Liver (tissue), 3 donors: ENCODE measurements at regions not wholly inside any gene's neighbourhood (a gene's known extent, or its start where the extent isn't known, plus 50 kb on each side); places are given as distances from the start of the nearest gene placed in this dataset.

Source experiments
- JUND ChIP-seq, 2 donors: IDR thresholded peaks; 2 replicates each; pipeline ENCODE4 v1.6.1; 2016; ENCODE audit warnings: antibody characterized with exemption in 2 of 2
- RXRA ChIP-seq, 2 donors: IDR thresholded peaks; 2 replicates each; pipeline ENCODE4 v1.6.1; 2017 to 2018; ENCODE audit warnings: antibody characterized with exemption in 2 of 2, mild to moderate bottlenecking in 1 of 2
- YY1 ChIP-seq: IDR thresholded peaks from 2 replicates; pipeline ENCODE4 v1.6.1; 2016; ENCODE audit warnings: antibody characterized with exemption, mild to moderate bottlenecking
- TF ChIP-seq, protein P1 (sequence below): IDR thresholded peaks from 2 replicates; pipeline ENCODE4 v1.6.1; 2016; ENCODE audit warnings: antibody characterized with exemption
- TF ChIP-seq, protein P2 (sequence below): fragments of 150-350 bp; IDR thresholded peaks from 2 replicates; pipeline ENCODE4 v1.5.1; 2017; ENCODE audit warnings: improper control_type of control experiment, low read depth, low read length; ENCODE audit not compliant: missing input control
- donor health status: healthy.
- donor health status: healthy.

DNA sequence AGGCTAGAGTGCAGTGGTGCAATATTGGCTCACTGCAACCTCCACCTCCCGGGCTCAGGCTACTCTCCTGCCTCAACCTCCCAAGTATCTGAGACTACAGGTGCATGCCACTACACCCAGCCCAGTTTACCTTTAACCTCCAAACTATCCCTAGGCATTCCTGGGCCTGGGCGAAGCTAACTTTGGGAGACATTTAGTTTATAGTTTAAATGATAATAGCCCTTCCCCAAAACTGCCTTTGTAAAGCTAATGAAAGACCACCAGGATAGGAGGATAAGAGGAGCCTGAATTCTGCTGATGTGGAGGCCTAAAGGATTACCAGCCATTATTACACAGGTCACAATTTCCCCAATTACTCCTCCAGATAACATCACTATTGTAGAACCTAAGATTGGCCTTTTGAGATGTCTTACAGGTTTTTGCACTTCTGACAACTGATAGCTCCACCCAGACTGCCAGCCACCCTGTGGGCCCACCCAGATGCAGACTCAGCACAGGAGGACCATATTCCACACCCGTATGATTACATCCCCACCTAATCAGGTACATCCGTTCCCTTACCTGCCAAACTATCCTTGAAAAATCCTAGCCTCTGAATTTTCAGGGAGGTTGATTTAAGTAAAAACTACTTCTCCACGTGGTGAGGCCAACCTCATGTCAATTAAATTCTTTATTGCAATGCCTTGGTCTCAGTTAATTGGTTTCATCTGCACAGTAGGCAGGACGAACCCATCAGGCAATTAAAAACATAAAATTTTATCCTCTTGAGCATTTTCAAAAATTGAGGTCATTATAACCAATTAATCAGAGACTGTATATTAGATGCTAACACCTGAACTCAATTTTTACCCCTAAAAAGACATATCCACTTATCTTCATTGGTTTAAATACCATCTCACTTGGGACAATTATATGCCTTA lies 62.3 kb upstream of the TMEM254 start:
- no peak for TF ChIP-seq JUND (IDR thresholded peaks at IDR 0.05)
- TF ChIP-seq, protein P1, sequence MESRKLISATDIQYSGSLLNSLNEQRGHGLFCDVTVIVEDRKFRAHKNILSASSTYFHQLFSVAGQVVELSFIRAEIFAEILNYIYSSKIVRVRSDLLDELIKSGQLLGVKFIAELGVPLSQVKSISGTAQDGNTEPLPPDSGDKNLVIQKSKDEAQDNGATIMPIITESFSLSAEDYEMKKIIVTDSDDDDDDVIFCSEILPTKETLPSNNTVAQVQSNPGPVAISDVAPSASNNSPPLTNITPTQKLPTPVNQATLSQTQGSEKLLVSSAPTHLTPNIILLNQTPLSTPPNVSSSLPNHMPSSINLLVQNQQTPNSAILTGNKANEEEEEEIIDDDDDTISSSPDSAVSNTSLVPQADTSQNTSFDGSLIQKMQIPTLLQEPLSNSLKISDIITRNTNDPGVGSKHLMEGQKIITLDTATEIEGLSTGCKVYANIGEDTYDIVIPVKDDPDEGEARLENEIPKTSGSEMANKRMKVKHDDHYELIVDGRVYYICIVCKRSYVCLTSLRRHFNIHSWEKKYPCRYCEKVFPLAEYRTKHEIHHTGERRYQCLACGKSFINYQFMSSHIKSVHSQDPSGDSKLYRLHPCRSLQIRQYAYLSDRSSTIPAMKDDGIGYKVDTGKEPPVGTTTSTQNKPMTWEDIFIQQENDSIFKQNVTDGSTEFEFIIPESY = no peak
- TF ChIP-seq, protein P2, sequence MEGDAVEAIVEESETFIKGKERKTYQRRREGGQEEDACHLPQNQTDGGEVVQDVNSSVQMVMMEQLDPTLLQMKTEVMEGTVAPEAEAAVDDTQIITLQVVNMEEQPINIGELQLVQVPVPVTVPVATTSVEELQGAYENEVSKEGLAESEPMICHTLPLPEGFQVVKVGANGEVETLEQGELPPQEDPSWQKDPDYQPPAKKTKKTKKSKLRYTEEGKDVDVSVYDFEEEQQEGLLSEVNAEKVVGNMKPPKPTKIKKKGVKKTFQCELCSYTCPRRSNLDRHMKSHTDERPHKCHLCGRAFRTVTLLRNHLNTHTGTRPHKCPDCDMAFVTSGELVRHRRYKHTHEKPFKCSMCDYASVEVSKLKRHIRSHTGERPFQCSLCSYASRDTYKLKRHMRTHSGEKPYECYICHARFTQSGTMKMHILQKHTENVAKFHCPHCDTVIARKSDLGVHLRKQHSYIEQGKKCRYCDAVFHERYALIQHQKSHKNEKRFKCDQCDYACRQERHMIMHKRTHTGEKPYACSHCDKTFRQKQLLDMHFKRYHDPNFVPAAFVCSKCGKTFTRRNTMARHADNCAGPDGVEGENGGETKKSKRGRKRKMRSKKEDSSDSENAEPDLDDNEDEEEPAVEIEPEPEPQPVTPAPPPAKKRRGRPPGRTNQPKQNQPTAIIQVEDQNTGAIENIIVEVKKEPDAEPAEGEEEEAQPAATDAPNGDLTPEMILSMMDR = no peak
- no peak for TF ChIP-seq RXRA (IDR thresholded peaks at IDR 0.05)
- no peak for TF ChIP-seq YY1
